Upper lobe of right lung (tissue), 1 donor: ENCODE measurements at regions not wholly inside any gene's neighbourhood (a gene's known extent, or its start where the extent isn't known, plus 50 kb on each side); places are given as distances from the start of the nearest gene placed in this dataset.

Experiments used
- ATAC-seq: fragments of 200-7000 bp; cut with Tn5 transposase; one replicate; pipeline ENCODE4 v1.9.1; 2020; ENCODE audit warnings: mild to moderate bottlenecking, moderate library complexity
- DNase-seq: peaks from one replicate; pipeline ENCODE4 v3.0.0-alpha.2; 2020
- H3K27ac ChIP-seq: fragments of 200-600 bp; one replicate; pipeline ENCODE4 v1.8.0; 2022
- H3K27me3 ChIP-seq: fragments of 200-600 bp; one replicate; pipeline ENCODE4 v1.8.0; 2022; ENCODE audit warnings: mild to moderate bottlenecking
- H3K36me3 ChIP-seq: fragments of 200-600 bp; one replicate; pipeline ENCODE4 v1.8.0; 2022
- H3K4me1 ChIP-seq: fragments of 200-600 bp; one replicate; pipeline ENCODE4 v1.8.0; 2022
- H3K4me3 ChIP-seq: fragments of 200-600 bp; one replicate; pipeline ENCODE4 v1.8.0; 2022; ENCODE audit warnings: mild to moderate bottlenecking
- H3K9me3 ChIP-seq: fragments of 200-600 bp; one replicate; pipeline ENCODE4 v1.8.0; 2022
- CTCF ChIP-seq: fragments of 200-600 bp; IDR thresholded peaks from one replicate; pipeline ENCODE4 v1.8.0; 2022; ENCODE audit warnings: antibody characterized with exemption
- intact Hi-C: fragments of 100-400 bp; cut with DNase I; formaldehyde crosslinking; loops from one replicate; pipeline ENCODE4 v1.11.0; 2022
- donor health status: DM: no; HTN: yes; CAD: no; lungs with severe emphysema.

GRCh38 chr5:152511120-152511519 is 106.0 kb upstream of the NMUR2 start:
- ATAC-seq, result no peak
- no peaks in the 10 kb centered on the region for H3K4me1 ChIP-seq
- no peaks in the 10 kb centered on the region for H3K27me3 ChIP-seq

GRCh38 chr5:152511531-152512132 is 106.6 kb upstream of the NMUR2 start:
- Histone ChIP-seq H3K9me3 (no peaks in the 10 kb centered on the region), H3K4me3 (no peak overlapping the region), H3K27ac (no peak overlapping the region), H3K4me1 (no peaks in the 10 kb centered on the region), H3K27me3 (no peaks in the 10 kb centered on the region), H3K36me3 (no peaks in the 10 kb centered on the region)
- TF ChIP-seq CTCF, result no peak
- ATAC-seq, result no peak
- DNase-seq, result no peak
- intact Hi-C loops, result no loop called here

More at GRCh38 chr5:152511120-152511519, 106.0 kb upstream of the NMUR2 start:
- no peak for DNase-seq
- Histone ChIP-seq H3K9me3 (no peaks in the 10 kb centered on the region), H3K27ac (no peak overlapping the region), H3K36me3 (no peaks in the 10 kb centered on the region), H3K4me3 (no peak overlapping the region)
- intact Hi-C loops, result no loop called here
- TF ChIP-seq CTCF, result no peak

DNA sequence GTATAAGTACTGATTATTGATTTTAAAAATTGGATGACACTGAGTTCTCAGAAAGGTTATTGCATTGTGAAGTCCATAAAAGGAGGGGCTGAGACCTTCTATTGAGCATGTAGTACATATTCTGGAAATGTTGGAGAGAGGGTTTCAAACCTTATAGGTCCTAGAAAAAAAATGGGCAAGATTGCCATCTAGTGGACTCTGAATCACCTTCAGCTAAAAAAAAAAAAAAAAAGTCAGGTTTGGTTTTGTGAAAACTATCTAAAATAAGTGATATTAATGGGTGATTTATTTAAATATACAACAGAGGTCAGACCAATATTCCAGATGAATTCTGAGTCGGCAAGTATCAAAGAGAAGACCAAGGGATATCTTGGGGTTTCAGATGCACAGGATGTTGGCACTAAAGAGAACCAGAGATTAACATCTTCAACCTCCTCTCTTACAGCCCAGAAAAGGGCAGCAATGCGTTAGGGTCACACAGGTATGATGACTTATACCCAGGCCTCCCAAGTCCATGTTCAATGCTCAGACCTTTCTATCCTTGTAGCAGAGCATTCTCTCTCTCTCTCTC is 109.8 kb upstream of the NMUR2 start:
- no peak overlapping the region for H3K4me3 ChIP-seq
- no peaks in the 10 kb centered on the region for H3K9me3 ChIP-seq
- no peaks in the 10 kb centered on the region for H3K27me3 ChIP-seq
- no peaks in the 10 kb centered on the region for H3K36me3 ChIP-seq
- no peaks in the 10 kb centered on the region for H3K4me1 ChIP-seq
- ATAC-seq, result no peak
- no peak overlapping the region for H3K27ac ChIP-seq
- intact Hi-C loops, result no loop called here
- no peak for DNase-seq
- TF ChIP-seq CTCF, result peak; percentile 47

DNA sequence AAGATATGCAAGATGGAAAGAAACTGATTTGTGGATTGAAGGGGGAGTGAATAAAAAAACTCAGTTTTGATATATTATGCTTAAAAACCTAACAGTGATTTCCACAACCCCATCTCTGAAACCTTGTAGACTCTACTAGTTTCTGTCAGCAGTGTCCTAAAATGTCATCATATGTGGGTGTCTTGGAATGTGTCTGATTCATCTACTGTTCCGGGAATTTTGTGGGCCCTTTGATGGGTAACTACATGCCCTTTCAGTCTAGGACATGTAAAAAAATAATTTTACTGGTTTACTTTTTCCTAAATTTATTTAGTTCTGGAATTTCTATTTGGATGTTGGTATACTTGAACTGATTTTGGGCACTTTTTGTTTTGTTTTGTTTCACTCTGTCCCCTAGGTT is 118.9 kb upstream of the NMUR2 start:
- Histone ChIP-seq H3K27me3 (no peaks in the 10 kb centered on the region), H3K4me3 (no peak overlapping the region), H3K9me3 (no peaks in the 10 kb centered on the region), H3K4me1 (no peaks in the 10 kb centered on the region), H3K27ac (no peak overlapping the region), H3K36me3 (no peaks in the 10 kb centered on the region)
- DNase-seq (no peak), ATAC-seq (no peak)
- intact Hi-C loops, result no loop called here
- TF ChIP-seq CTCF, result no peak

DNA sequence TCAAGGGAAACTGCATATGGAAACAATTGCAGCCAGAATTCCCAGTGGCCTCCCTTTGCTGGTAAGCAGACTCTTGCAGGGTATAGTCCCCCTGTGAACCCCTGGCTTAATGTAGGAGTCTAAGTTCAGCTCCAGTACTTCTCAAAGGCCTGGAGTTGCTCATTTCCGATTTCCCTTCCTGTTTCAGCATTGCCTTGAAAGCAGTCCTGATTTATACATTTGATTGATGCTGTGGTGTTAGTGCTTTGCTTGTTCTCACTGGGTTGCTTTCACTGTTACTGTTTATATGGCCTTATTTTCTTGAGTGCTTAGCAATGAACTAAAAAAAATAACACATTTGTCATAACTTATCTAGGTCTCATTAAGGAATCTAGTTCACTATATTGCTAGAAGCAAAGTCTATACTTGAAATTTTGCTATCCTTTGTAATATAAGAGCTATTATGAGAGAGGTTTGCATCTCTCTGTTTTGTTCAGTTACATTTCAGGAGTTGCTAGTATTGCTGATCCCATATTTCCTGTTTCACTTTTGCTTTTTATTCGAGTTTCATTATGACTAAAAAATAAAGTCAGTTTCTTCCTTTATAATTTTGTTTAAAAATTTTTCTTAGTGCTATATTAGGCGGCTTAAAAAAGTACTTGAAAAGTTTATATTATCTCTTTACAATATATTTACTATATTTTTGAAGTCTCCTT is 122.4 kb upstream of the NMUR2 start:
- Histone ChIP-seq H3K4me3 (no peak overlapping the region), H3K9me3 (no peaks in the 10 kb centered on the region), H3K27ac (peak overlapping the region; percentile 37), H3K4me1 (no peaks in the 10 kb centered on the region), H3K27me3 (no peaks in the 10 kb centered on the region), H3K36me3 (no peaks in the 10 kb centered on the region)
- no peak for DNase-seq
- no peak for ATAC-seq
- TF ChIP-seq CTCF, result no peak
- intact Hi-C loops, result no loop called here
